HepG2 (cell line): ENCODE measurements at regions not wholly inside any gene's neighbourhood (a gene's known extent, or its start where the extent isn't known, plus 50 kb on each side); places are given as distances from the start of the nearest gene placed in this dataset.

ENCODE experiments used
- ATAC-seq: fragments of 200-7000 bp; cut with Tn5 transposase; 3 replicates; pipeline ENCODE4 v1.9.1; 2020; ENCODE audit warnings: mild to moderate bottlenecking, moderate library complexity
- BruUV-seq: library from RNA; stranded (reverse); fragments of 400-500 nt; replicated peaks from 2 replicates; lab custom pipeline; 2021; lab: Mats Ljungman, UMichigan
- CTCF ChIA-PET: fragments of 300-600 bp; formaldehyde crosslinking; extraction: SDS; loops from one replicate; lab custom pipeline; 2021; ENCODE audit warnings: low total read pairs, inconsistent platforms, low intra/inter-chr PET ratio; lab: Yijun Ruan, JAX
- POLR2A ChIA-PET: fragments of 350-600 bp; sonication (Branson Sonifier 250); formaldehyde crosslinking; loops from one replicate; lab custom pipeline; 2020; ENCODE audit warnings: antibody characterized with exemption, inconsistent platforms; lab: Yijun Ruan, JAX
- DNase-seq: peaks from one replicate; pipeline ENCODE4 v3.0.0-alpha.2; 2015; ENCODE audit warnings: low spot score
- FAIRE-seq: peaks from 3 replicates; lab custom pipeline; 2011; peaks lifted over from hg19 to GRCh38; lab: Jason Lieb, UNC
- H2AFZ ChIP-seq: one replicate; pipeline ENCODE4 v1.6.1; 2011; ENCODE audit warnings: low read length, inconsistent platforms
- H3K27ac ChIP-seq: fragments of 300-600 bp; 3 replicates; pipeline ENCODE4 v1.8.0; 2011; ENCODE audit warnings: mixed run types, mild to moderate bottlenecking, mixed read lengths, low read length, inconsistent platforms; ENCODE audit not compliant: insufficient read depth; ENCODE audit errors: extremely low read length
- H3K27me3 ChIP-seq, 2 experiments: fragments of 200-600 bp in 1 of 2; 2 replicates in 1 of 2; 3 replicates in 1 of 2; pipeline versions ENCODE4 v1.6.0 to v1.8.0; 2011; ENCODE audit warnings: low read length in 2 of 2, mild to moderate bottlenecking in 2 of 2, moderate library complexity in 2 of 2, inconsistent platforms in 1 of 2; ENCODE audit not compliant: insufficient read depth in 2 of 2, control insufficient read depth in 1 of 2
- H3K36me3 ChIP-seq, 2 experiments: fragments of 200-600 bp in 1 of 2; replicated peaks in 1 of 2; 2 replicates in 1 of 2; 3 replicates in 1 of 2; pipeline versions ENCODE4 v1.5.1 to v1.8.0; 2011; ENCODE audit warnings: low read length in 2 of 2, inconsistent platforms in 1 of 2; ENCODE audit not compliant: insufficient read depth in 2 of 2, control insufficient read depth in 1 of 2
- H3K4me1 ChIP-seq: 2 replicates; pipeline ENCODE4 v1.5.1; 2012; ENCODE audit warnings: low read length, inconsistent platforms; ENCODE audit not compliant: insufficient read depth
- H3K4me2 ChIP-seq: 2 replicates; pipeline ENCODE4 v1.6.0; 2011; ENCODE audit warnings: low read depth, low read length, inconsistent platforms
- H3K4me3 ChIP-seq, 3 experiments: fragments of 200-600 bp in 1 of 3; sonication (generic), shearing (Covaris generic) in 1 of 3; replicated peaks in 1 of 3; 2 replicates each; pipeline ENCODE4 v1.5.1; 2011 to 2016; ENCODE audit warnings: low read length in 3 of 3, inconsistent platforms in 2 of 3, low read depth in 2 of 3, mild to moderate bottlenecking in 2 of 3, control low read depth in 1 of 3, mixed read lengths in 1 of 3; ENCODE audit not compliant: insufficient read depth in 1 of 3
- H3K79me2 ChIP-seq: one replicate; pipeline ENCODE4 v1.6.1; 2011; ENCODE audit warnings: low read length, inconsistent platforms; ENCODE audit not compliant: insufficient read depth
- H3K9ac ChIP-seq: 2 replicates; pipeline ENCODE4 v1.6.0; 2011; ENCODE audit warnings: mild to moderate bottlenecking, low read depth, low read length, inconsistent platforms; ENCODE audit not compliant: insufficient read depth
- H3K9me3 ChIP-seq: 2 replicates; pipeline ENCODE4 v1.5.1; 2012; ENCODE audit warnings: mild to moderate bottlenecking, low read length
- H4K20me1 ChIP-seq: 2 replicates; pipeline ENCODE4 v1.6.0; 2011; ENCODE audit warnings: inconsistent platforms, mild to moderate bottlenecking, low read length, moderate library complexity; ENCODE audit not compliant: insufficient read depth
- ATRX ChIP-seq: sonication (generic); formaldehyde crosslinking; IDR thresholded peaks from 2 replicates; pipeline ENCODE4 v1.4.0; 2020; ENCODE audit warnings: missing genetic modification reagents, borderline replicate concordance
- CBFB ChIP-seq: sonication (generic); formaldehyde crosslinking; IDR thresholded peaks from 2 replicates; pipeline ENCODE4 v1.4.0; 2020; ENCODE audit warnings: missing genetic modification reagents
- FOXP1 ChIP-seq, 2 experiments: fragments of 450-650 bp in 1 of 2; IDR thresholded peaks; 2 replicates each; pipeline ENCODE4 v1.6.1; 2017 to 2018; ENCODE audit warnings: antibody characterized with exemption in 1 of 2
- GATA4 ChIP-seq: sonication (generic); IDR thresholded peaks from 2 replicates; pipeline ENCODE4 v1.6.1; 2016; ENCODE audit warnings: antibody characterized with exemption, low read depth, borderline replicate concordance
- NFYB ChIP-seq: sonication (generic); formaldehyde crosslinking; IDR thresholded peaks from 2 replicates; pipeline ENCODE4 v1.4.0; 2020; ENCODE audit warnings: missing genetic modification reagents
- RFX3 ChIP-seq: IDR thresholded peaks from 2 replicates; pipeline ENCODE4 v1.6.1; 2016; ENCODE audit warnings: missing biosample characterization, missing genetic modification reagents
- SMC3 ChIP-seq: IDR thresholded peaks from 2 replicates; pipeline ENCODE4 v1.6.1; 2011; ENCODE audit warnings: low read length, improper control_type of control experiment
- STAG1 ChIP-seq: sonication (generic); formaldehyde crosslinking; IDR thresholded peaks from 2 replicates; pipeline ENCODE4 v1.4.0; 2020; ENCODE audit warnings: missing genetic modification reagents
- ZFP36 ChIP-seq: fragments of 150-350 bp; IDR thresholded peaks from 2 replicates; pipeline ENCODE4 v1.6.1; 2018; ENCODE audit warnings: borderline replicate concordance, low read length, low read depth; ENCODE audit not compliant: partially characterized antibody
- ZNF253 ChIP-seq: sonication (generic); formaldehyde crosslinking; IDR thresholded peaks from 2 replicates; pipeline ENCODE4 v1.8.0; 2022; ENCODE audit warnings: mild to moderate bottlenecking, missing genetic modification reagents, borderline replicate concordance
- ZNF670 ChIP-seq: sonication (generic); formaldehyde crosslinking; IDR thresholded peaks from 2 replicates; pipeline ENCODE4 v1.8.0; 2022; ENCODE audit warnings: mild to moderate bottlenecking, missing genetic modification reagents, borderline replicate concordance
- ZNF678 ChIP-seq: sonication (generic); formaldehyde crosslinking; IDR thresholded peaks from 2 replicates; pipeline ENCODE4 v1.4.0; 2020; ENCODE audit warnings: mild to moderate bottlenecking, missing genetic modification reagents
- ZNF709 ChIP-seq: sonication (generic); formaldehyde crosslinking; IDR thresholded peaks from 2 replicates; pipeline ENCODE4 v1.5.0; 2020; ENCODE audit warnings: mild to moderate bottlenecking, missing genetic modification reagents
- WGBS: methylation state at CpG from one replicate; pipeline ENCODE4 v1.1.6; 2017; ENCODE audit warnings: low lambda C conversion rate; 5-methylcytosine and 5-hydroxymethylcytosine counted together
- in situ Hi-C: cut with HindIII; loops from 2 replicates; pipeline ENCODE4 v1.10.0; 2017; ENCODE audit warnings: low pct_unique_long_range_greater_than_20kb; ENCODE audit not compliant: extremely low pct_ligation_motif_present
- intact Hi-C: fragments of 100-400 bp; cut with micrococcal nuclease; formaldehyde crosslinking; loops from one replicate; pipeline ENCODE4 v1.10.0; 2022; ENCODE audit not compliant: unreplicated experiment
- TF ChIP-seq, protein P1 (sequence below): sonication (generic); formaldehyde crosslinking; IDR thresholded peaks from 2 replicates; pipeline ENCODE4 v1.5.0; 2020; ENCODE audit warnings: mild to moderate bottlenecking, missing genetic modification reagents, moderate library complexity
- TF ChIP-seq, protein P2 (sequence below): sonication (generic); formaldehyde crosslinking; IDR thresholded peaks from 2 replicates; pipeline ENCODE4 v1.4.0; 2020; ENCODE audit warnings: missing genetic modification reagents

DNA sequence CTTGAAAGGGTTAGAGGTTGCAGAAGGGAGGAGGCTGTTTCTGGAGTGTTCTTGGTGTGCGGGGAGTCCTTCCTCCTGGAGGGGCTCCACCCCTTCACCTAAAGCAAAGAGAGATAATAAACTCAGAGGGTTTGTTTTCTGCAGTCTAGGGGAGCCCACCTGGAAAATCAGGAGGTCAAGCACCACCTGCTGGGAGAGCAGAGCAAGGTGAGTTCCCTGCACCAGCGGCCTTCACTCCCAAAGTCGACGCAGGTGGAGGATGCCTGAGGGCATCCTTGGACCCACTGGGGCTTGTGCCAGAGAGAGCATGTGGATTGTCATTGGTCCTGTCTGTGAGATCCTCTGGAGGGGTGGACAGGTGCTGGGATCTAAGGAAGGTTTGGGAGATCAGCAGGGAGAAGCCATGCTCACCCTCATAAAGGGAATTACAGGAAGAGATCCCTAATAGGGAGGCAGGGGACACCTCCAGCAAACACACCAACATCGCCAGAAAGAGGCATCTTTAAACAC, 116.7 kb downstream of the KCNF1 start:
- Histone ChIP-seq H3K4me3 (no peak overlapping the region), H3K27me3 (peaks cover 5 to 33% of the 10 kb centered on the region in 2 experiments; a peak in 4 of 5 replicates), H3K4me2 (no peak overlapping the region), H3K4me1 (no peaks in the 10 kb centered on the region), H3K36me3 (no peaks in the 10 kb centered on the region), H3K9me3 (0 out of 2 replicates have a peak, but pooled peaks cover 3% of the 10 kb centered on the region), H2AFZ (no peak overlapping the region), H3K79me2 (no peaks in the 10 kb centered on the region), H3K27ac (no peak overlapping the region), H3K9ac (no peak overlapping the region), H4K20me1 (peaks cover 2% of the 10 kb centered on the region; the same call in 1 of the 2 replicates)
- TF ChIP-seq GATA4, result no peak
- no peak for TF ChIP-seq ATRX (CRISPR knock-in tag)
- peak; percentile 60 for TF ChIP-seq STAG1 (CRISPR knock-in tag)
- TF ChIP-seq, protein P1, sequence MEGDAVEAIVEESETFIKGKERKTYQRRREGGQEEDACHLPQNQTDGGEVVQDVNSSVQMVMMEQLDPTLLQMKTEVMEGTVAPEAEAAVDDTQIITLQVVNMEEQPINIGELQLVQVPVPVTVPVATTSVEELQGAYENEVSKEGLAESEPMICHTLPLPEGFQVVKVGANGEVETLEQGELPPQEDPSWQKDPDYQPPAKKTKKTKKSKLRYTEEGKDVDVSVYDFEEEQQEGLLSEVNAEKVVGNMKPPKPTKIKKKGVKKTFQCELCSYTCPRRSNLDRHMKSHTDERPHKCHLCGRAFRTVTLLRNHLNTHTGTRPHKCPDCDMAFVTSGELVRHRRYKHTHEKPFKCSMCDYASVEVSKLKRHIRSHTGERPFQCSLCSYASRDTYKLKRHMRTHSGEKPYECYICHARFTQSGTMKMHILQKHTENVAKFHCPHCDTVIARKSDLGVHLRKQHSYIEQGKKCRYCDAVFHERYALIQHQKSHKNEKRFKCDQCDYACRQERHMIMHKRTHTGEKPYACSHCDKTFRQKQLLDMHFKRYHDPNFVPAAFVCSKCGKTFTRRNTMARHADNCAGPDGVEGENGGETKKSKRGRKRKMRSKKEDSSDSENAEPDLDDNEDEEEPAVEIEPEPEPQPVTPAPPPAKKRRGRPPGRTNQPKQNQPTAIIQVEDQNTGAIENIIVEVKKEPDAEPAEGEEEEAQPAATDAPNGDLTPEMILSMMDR, result peak; percentile 60
- TF ChIP-seq SMC3, result peak; percentile 45
- no peak for DNase-seq
- BruUV-seq, result no TSS peak
- in situ Hi-C loops, result loop anchor here (5.0 kb wide), 1 partner anchor 191 kb away; no protein-coding TSS in a partner anchor
- FAIRE-seq, result no peak
- CTCF ChIA-PET, result interaction anchor here (1.3 to 1.9 kb wide), 3 partner anchors 117 to 196 kb away, joined by 3 to 11 read pairs (median 7); partner anchors contain the start of gene KCNF1
- WGBS, result 15% methylated on average over 5 of the region's 5 CpGs
- peak; percentile 80 for ATAC-seq
- POLR2A ChIA-PET, result no interaction called here
- intact Hi-C loops, result loop anchor here (1.0 to 5.0 kb wide), 2 partner anchors 116 to 193 kb away; partner anchors contain the start of gene KCNF1

DNA sequence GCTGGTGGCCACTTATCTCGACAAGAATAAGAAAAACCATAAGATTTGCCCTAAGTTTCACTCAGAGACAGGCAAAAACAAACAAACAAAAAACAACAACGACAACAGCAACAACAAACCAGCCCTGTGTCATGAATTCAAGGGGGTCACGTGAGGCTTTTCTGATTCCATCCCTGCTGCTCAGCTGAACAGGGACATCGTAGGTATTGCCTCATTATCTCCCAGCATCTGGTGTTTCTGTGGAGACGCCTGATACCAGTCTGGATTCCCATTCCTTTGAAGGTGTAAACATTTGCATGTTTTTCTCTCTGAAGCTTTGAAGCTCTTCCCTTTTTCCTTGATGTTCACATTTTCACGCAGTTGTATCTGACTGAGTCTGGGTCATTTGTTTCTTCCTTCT, 117.4 kb downstream of the KCNF1 start:
- no peak overlapping the region for H3K9ac ChIP-seq
- H2AFZ ChIP-seq, result no peak overlapping the region
- no peak for DNase-seq
- H3K27me3 ChIP-seq, result peaks cover 5 to 29% of the 10 kb centered on the region in 2 experiments; a peak in 4 of 5 replicates
- H3K9me3 ChIP-seq, result 0 out of 2 replicates have a peak, but pooled peaks cover 3% of the 10 kb centered on the region
- FAIRE-seq, result no peak
- ChIA-PET CTCF (interaction anchor here (1.3 to 1.9 kb wide), 3 partner anchors 117 to 197 kb away, joined by 3 to 11 read pairs (median 7); partner anchors contain the start of gene KCNF1), POLR2A (no interaction called here)
- ATAC-seq, result no peak
- intact Hi-C loops, result loop anchor here (5.0 kb wide), 1 partner anchor 117 kb away; the partner anchor contains the start of gene KCNF1
- H4K20me1 ChIP-seq, result peaks cover 2% of the 10 kb centered on the region; the same call in 1 of the 2 replicates
- in situ Hi-C loops, result loop anchor here (5.0 kb wide), 1 partner anchor 192 kb away; no protein-coding TSS in a partner anchor
- H3K79me2 ChIP-seq, result no peaks in the 10 kb centered on the region
- WGBS, result 18% methylated on average over 6 of the region's 6 CpGs
- no TSS peak for BruUV-seq
- H3K27ac ChIP-seq, result no peak overlapping the region
- H3K36me3 ChIP-seq, result no peaks in the 10 kb centered on the region
- no peak overlapping the region for H3K4me2 ChIP-seq
- no peak overlapping the region for H3K4me3 ChIP-seq
- H3K4me1 ChIP-seq, result no peaks in the 10 kb centered on the region
- TF ChIP-seq FOXP1 (IDR thresholded peaks at IDR 0.05) (no peak), FOXP1 (CRISPR knock-in tag; IDR thresholded peaks at IDR 0.05) (no peak), ZNF678 (CRISPR knock-in tag) (no peak), CBFB (no peak), ZNF670 (CRISPR knock-in tag) (no peak), ZNF253 (CRISPR knock-in tag) (no peak), NFYB (CRISPR knock-in tag) (no peak), ZFP36 (no peak), ZNF709 (CRISPR knock-in tag) (no peak), RFX3 (CRISPR knock-in tag) (no peak)
- TF ChIP-seq, protein P2, sequence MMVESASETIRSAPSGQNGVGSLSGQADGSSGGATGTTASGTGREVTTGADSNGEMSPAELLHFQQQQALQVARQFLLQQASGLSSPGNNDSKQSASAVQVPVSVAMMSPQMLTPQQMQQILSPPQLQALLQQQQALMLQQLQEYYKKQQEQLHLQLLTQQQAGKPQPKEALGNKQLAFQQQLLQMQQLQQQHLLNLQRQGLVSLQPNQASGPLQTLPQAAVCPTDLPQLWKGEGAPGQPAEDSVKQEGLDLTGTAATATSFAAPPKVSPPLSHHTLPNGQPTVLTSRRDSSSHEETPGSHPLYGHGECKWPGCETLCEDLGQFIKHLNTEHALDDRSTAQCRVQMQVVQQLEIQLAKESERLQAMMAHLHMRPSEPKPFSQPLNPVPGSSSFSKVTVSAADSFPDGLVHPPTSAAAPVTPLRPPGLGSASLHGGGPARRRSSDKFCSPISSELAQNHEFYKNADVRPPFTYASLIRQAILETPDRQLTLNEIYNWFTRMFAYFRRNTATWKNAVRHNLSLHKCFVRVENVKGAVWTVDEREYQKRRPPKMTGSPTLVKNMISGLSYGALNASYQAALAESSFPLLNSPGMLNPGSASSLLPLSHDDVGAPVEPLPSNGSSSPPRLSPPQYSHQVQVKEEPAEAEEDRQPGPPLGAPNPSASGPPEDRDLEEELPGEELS, result no peak
